ENCODE measurements at regions not wholly inside any gene's neighbourhood (a gene's known extent, or its start where the extent isn't known, plus 50 kb on each side); places are given as distances from the start of the nearest gene placed in this dataset.

DNA sequence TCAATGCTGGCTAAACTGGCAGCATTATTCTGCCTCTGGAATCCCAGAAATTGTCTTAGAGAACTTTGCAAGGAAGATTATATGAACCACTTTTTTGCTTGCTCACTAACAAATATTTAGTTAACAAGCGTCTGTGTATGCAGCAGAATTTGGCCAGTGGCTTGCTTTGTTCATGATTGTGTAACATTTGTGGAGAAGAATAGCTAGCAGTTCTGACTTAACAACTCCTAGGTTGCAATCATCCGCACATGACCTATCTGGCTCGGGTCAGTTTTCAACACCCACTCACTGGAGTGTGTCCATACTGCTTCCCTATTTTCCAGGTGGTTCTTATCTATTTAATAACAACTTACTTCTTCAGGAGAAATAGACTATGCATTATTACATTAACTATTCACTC, 98.5 kb downstream of the SNX18 start:
- H3K9me3 ChIP-seq (ENCODE audit: control insufficient read depth, insufficient read depth, low read length): no peaks in the 10 kb centered on the region
- H3K4me3 Mint-ChIP-seq: no peak overlapping the region
- ATAC-seq (no peak), DNase-seq (no peak)
- H3K27ac Mint-ChIP-seq: no peak overlapping the region
- no peaks in the 10 kb centered on the region for H3K27me3 ChIP-seq (ENCODE audit: control insufficient read depth, insufficient read depth, low read length)
- TF ChIP-seq, protein P1, sequence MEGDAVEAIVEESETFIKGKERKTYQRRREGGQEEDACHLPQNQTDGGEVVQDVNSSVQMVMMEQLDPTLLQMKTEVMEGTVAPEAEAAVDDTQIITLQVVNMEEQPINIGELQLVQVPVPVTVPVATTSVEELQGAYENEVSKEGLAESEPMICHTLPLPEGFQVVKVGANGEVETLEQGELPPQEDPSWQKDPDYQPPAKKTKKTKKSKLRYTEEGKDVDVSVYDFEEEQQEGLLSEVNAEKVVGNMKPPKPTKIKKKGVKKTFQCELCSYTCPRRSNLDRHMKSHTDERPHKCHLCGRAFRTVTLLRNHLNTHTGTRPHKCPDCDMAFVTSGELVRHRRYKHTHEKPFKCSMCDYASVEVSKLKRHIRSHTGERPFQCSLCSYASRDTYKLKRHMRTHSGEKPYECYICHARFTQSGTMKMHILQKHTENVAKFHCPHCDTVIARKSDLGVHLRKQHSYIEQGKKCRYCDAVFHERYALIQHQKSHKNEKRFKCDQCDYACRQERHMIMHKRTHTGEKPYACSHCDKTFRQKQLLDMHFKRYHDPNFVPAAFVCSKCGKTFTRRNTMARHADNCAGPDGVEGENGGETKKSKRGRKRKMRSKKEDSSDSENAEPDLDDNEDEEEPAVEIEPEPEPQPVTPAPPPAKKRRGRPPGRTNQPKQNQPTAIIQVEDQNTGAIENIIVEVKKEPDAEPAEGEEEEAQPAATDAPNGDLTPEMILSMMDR (IDR thresholded peaks at IDR 0.05): no peak
- no peaks in the 10 kb centered on the region for H3K36me3 Mint-ChIP-seq
- no peaks in the 10 kb centered on the region for H3K36me3 ChIP-seq (ENCODE audit: control insufficient read depth, insufficient read depth, low read length)
- H3K4me1 ChIP-seq (ENCODE audit: control insufficient read depth, insufficient read depth, low read length): peaks cover 14% of the 10 kb centered on the region
- intact Hi-C loops (cut with micrococcal nuclease): no loop called here
- H3K4me3 ChIP-seq (ENCODE audit: low read length): no peak overlapping the region
- H3K27ac ChIP-seq (ENCODE audit: low read length): no peak overlapping the region
- no peaks in the 10 kb centered on the region for H3K27me3 Mint-ChIP-seq (ENCODE audit: low read depth in 2 of 2)
- no peaks in the 10 kb centered on the region for H3K9me3 Mint-ChIP-seq
- peaks cover 40 to 51% of the 10 kb centered on the region in 2 donors for H3K4me1 Mint-ChIP-seq
- WGBS (ENCODE audit: insufficient coverage): 68% methylated on average over 3 of the region's 3 CpGs

DNA sequence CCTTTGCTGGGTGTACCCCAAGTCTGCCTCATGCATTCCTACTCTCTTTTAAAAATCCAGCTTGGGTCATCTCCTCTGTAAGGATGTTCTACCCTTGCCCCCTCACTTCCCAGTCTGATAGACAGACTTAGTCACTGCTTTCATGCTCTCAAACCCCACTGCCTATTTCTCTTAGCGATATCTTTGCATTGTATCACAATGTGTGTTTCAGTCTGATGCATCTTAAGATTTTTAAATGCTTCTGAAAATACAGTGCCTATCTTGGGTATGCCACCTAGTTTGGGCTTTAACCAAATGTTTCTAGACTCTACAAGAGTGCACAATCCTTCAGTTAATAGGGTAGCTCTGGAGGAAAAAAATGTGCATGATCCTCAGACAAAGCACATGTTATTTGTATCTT, 97.8 kb downstream of the SNX18 start:
- H3K27ac ChIP-seq (ENCODE audit: low read length): no peak overlapping the region
- H3K27me3 Mint-ChIP-seq (ENCODE audit: low read depth in 2 of 2): no peaks in the 10 kb centered on the region
- no peaks in the 10 kb centered on the region for H3K36me3 Mint-ChIP-seq
- H3K4me3 Mint-ChIP-seq: no peak overlapping the region
- peaks cover 40 to 51% of the 10 kb centered on the region in 2 donors for H3K4me1 Mint-ChIP-seq
- no peak overlapping the region for H3K4me3 ChIP-seq (ENCODE audit: low read length)
- no peaks in the 10 kb centered on the region for H3K36me3 ChIP-seq (ENCODE audit: control insufficient read depth, insufficient read depth, low read length)
- no peak for DNase-seq
- no peak for ATAC-seq
- no peaks in the 10 kb centered on the region for H3K27me3 ChIP-seq (ENCODE audit: control insufficient read depth, insufficient read depth, low read length)
- WGBS (ENCODE audit: insufficient coverage): 100% methylated on average over 1 of the region's 1 CpG
- peaks cover 17% of the 10 kb centered on the region for H3K4me1 ChIP-seq (ENCODE audit: control insufficient read depth, insufficient read depth, low read length)
- intact Hi-C loops (cut with micrococcal nuclease): no loop called here
- TF ChIP-seq, protein P1 (IDR thresholded peaks at IDR 0.05): no peak
- no peaks in the 10 kb centered on the region for H3K9me3 ChIP-seq (ENCODE audit: control insufficient read depth, insufficient read depth, low read length)
- H3K9me3 Mint-ChIP-seq: no peaks in the 10 kb centered on the region
- peak overlapping the region in 1 of 2 donors; percentile 5 for H3K27ac Mint-ChIP-seq

DNA sequence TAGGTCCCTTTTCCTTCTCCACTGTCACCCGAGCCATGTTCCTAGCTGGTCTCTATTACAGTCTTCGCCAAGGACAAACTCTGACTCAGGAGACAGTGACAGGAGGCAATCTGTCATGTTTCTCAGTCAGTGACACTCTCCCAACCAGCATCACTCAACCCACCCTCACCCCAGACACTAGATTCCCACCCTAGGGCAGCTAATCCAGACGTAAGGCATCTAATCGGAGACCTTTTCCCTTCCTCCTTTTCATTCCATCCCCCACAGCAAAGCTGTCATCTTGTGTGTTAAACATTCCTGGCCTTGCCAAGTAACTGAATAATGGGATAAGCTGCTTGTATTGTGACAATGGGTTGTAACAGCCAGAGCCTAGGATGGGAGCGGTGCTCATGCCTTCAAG, 95.2 kb downstream of the SNX18 start:
- TF ChIP-seq, protein P1 (IDR thresholded peaks at IDR 0.05): no peak
- Histone ChIP-seq H3K4me1 (ENCODE audit: control insufficient read depth, insufficient read depth, low read length) (peaks cover 31% of the 10 kb centered on the region), H3K27ac (ENCODE audit: low read length) (no peak overlapping the region), H3K4me3 (ENCODE audit: low read length) (no peak overlapping the region), H3K9me3 (ENCODE audit: control insufficient read depth, insufficient read depth, low read length) (no peaks in the 10 kb centered on the region), H3K27me3 (ENCODE audit: control insufficient read depth, insufficient read depth, low read length) (no peaks in the 10 kb centered on the region), H3K36me3 (ENCODE audit: control insufficient read depth, insufficient read depth, low read length) (no peaks in the 10 kb centered on the region)
- DNase-seq (no peak), ATAC-seq (no peak)
- Mint-ChIP-seq H3K27me3 (ENCODE audit: low read depth in 2 of 2) (no peaks in the 10 kb centered on the region), H3K36me3 (peaks cover 6% of the 10 kb centered on the region), H3K4me1 (peaks cover 26 to 45% of the 10 kb centered on the region in 2 donors), H3K4me3 (no peak overlapping the region), H3K9me3 (peaks cover 3 to 4% of the 10 kb centered on the region in 2 donors), H3K27ac (no peak overlapping the region)
- 100% methylated on average over 4 of the region's 5 CpGs for WGBS (ENCODE audit: insufficient coverage)
- intact Hi-C loops (cut with micrococcal nuclease): no loop called here

DNA sequence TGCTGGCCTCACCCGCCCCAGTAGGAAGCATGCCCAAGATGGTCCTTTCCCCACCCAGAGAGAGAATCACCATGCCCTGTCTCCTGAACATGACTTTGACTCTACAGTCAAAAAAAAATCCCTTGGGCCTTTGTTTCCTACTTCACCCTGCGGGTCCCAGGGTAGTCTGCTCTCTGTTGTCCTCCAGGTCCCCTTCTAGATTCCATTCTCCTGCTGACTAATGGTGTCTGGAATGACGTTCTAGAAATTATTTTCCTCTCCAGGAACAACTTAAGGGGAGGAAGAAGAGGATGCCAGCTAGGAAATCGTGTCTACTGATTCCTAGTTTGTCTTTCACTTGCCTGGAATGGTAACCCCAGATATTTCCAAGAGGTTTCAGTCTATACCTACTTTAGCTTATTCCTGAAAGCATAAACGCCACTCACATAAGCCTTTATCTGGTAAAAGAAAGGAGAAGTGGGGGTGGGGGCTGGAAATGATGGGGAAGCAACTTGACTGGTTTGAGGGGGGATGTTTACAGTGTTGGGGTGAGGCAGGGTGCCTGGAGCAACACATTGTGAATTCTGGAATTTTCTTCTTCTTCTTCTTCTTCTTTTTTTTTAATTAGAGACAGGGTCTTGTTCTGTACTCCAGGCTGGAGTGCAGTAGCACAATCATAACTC, 93.9 kb downstream of the SNX18 start:
- WGBS (ENCODE audit: insufficient coverage): 86% methylated on average over 4 of the region's 5 CpGs

More for the DNA sequence above, 93.9 kb downstream of the SNX18 start:
- Mint-ChIP-seq H3K27ac (peak overlapping the region; percentile 87 to 94), H3K36me3 (peaks cover 6% of the 10 kb centered on the region), H3K9me3 (peaks cover 3 to 4% of the 10 kb centered on the region in 2 donors), H3K4me1 (peaks cover 30 to 48% of the 10 kb centered on the region in 2 donors), H3K4me3 (peak overlapping the region; percentile 89), H3K27me3 (ENCODE audit: low read depth in 2 of 2) (no peaks in the 10 kb centered on the region)
- TF ChIP-seq, protein P1 (IDR thresholded peaks at IDR 0.05): no peak
- DNase-seq (no peak), ATAC-seq (no peak)
- no peak overlapping the region for H3K27ac ChIP-seq (ENCODE audit: low read length)
- H3K9me3 ChIP-seq (ENCODE audit: control insufficient read depth, insufficient read depth, low read length): no peaks in the 10 kb centered on the region
- H3K4me1 ChIP-seq (ENCODE audit: control insufficient read depth, insufficient read depth, low read length): peaks cover 31% of the 10 kb centered on the region
- intact Hi-C loops (cut with micrococcal nuclease): no loop called here
- H3K27me3 ChIP-seq (ENCODE audit: control insufficient read depth, insufficient read depth, low read length): no peaks in the 10 kb centered on the region
- no peak overlapping the region for H3K4me3 ChIP-seq (ENCODE audit: low read length)
- H3K36me3 ChIP-seq (ENCODE audit: control insufficient read depth, insufficient read depth, low read length): no peaks in the 10 kb centered on the region
